ENCODE measurements at regions not wholly inside any gene's neighbourhood (a gene's known extent, or its start where the extent isn't known, plus 50 kb on each side); places are given as distances from the start of the nearest gene placed in this dataset.

DNA sequence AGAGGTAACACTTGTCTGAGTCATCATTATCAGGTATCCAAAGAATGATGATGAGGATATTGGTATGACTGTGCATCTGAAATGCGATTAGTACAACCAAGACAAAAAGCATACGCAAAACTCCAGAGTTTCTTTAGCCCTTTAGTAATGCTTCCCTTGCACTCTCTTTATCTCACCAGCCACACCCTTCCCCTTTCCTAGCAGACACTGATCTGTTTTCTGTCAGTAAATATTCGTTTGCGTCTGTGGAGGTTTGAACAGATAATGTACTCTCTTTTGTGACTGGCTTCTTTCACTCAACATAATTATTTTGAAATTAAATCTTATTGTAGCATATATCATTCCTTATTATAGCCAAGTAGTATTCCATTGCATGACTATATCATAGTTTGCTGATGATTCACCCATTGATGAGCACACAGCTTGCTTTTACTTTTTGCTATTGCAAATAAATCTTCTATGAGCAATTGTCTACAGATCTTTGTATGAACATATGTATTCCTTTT is 775.7 kb downstream of the SLC6A15 start:
- TF ChIP-seq, protein P1, sequence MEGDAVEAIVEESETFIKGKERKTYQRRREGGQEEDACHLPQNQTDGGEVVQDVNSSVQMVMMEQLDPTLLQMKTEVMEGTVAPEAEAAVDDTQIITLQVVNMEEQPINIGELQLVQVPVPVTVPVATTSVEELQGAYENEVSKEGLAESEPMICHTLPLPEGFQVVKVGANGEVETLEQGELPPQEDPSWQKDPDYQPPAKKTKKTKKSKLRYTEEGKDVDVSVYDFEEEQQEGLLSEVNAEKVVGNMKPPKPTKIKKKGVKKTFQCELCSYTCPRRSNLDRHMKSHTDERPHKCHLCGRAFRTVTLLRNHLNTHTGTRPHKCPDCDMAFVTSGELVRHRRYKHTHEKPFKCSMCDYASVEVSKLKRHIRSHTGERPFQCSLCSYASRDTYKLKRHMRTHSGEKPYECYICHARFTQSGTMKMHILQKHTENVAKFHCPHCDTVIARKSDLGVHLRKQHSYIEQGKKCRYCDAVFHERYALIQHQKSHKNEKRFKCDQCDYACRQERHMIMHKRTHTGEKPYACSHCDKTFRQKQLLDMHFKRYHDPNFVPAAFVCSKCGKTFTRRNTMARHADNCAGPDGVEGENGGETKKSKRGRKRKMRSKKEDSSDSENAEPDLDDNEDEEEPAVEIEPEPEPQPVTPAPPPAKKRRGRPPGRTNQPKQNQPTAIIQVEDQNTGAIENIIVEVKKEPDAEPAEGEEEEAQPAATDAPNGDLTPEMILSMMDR (IDR thresholded peaks at IDR 0.05), result no peak
- TF ChIP-seq POLR2A (IDR thresholded peaks at IDR 0.05) (no peak), POLR2AphosphoS5 (IDR thresholded peaks at IDR 0.05) (no peak), EP300 (IDR thresholded peaks at IDR 0.05; ENCODE audit: low read depth) (no peak)
